ENCODE measurements at regions not wholly inside any gene's neighbourhood (a gene's known extent, or its start where the extent isn't known, plus 50 kb on each side); places are given as distances from the start of the nearest gene placed in this dataset.

GRCh38 chr13:107733276-107733675 is 482.1 kb downstream of the LIG4 start:
- H3K27ac ChIP-seq (ENCODE audit: low read length), result no peak overlapping the region
- H3K27me3 ChIP-seq (ENCODE audit: control insufficient read depth in 1 of 2, insufficient read depth in 2 of 2, low read length in 2 of 2), result no peaks in the 10 kb centered on the region
- H3K9ac ChIP-seq (ENCODE audit: low read length in 2 of 2), result no peak overlapping the region
- H3K4me3 ChIP-seq (ENCODE audit: low read length in 2 of 2), result no peak overlapping the region
- H3K9me3 ChIP-seq (ENCODE audit: control insufficient read depth in 2 of 2, low read length in 2 of 2), result no peaks in the 10 kb centered on the region
- no peaks in the 10 kb centered on the region for H3K36me3 ChIP-seq (ENCODE audit: control insufficient read depth in 2 of 2, insufficient read depth in 2 of 2, low read length in 2 of 2)
- no peaks in the 10 kb centered on the region for H3K4me1 ChIP-seq (ENCODE audit: control insufficient read depth, insufficient read depth, low read length)

- Histone ChIP-seq H3K4me1 (ENCODE audit: control insufficient read depth, insufficient read depth, low read length) (no peaks in the 10 kb centered on the region), H3K27ac (ENCODE audit: low read length) (no peak overlapping the region)
Observed at GRCh38 chr13:107730813-107731212, 484.5 kb downstream of the LIG4 start.

GRCh38 chr13:107721125-107721869 is 494.0 kb downstream of the LIG4 start:
- Histone ChIP-seq H3K4me1 (ENCODE audit: control insufficient read depth, insufficient read depth, low read length) (no peaks in the 10 kb centered on the region), H3K36me3 (ENCODE audit: control insufficient read depth in 2 of 2, insufficient read depth in 2 of 2, low read length in 2 of 2) (no peaks in the 10 kb centered on the region), H3K9me3 (ENCODE audit: control insufficient read depth in 2 of 2, low read length in 2 of 2) (no peaks in the 10 kb centered on the region), H3K27me3 (ENCODE audit: control insufficient read depth in 1 of 2, insufficient read depth in 2 of 2, low read length in 2 of 2) (no peaks in the 10 kb centered on the region), H3K4me3 (ENCODE audit: low read length in 2 of 2) (no peak overlapping the region), H3K27ac (ENCODE audit: low read length) (no peak overlapping the region), H3K9ac (ENCODE audit: low read length in 2 of 2) (no peak overlapping the region)

More at GRCh38 chr13:107730813-107731212, 484.5 kb downstream of the LIG4 start:
- Histone ChIP-seq H3K9me3 (ENCODE audit: control insufficient read depth in 2 of 2, low read length in 2 of 2) (no peaks in the 10 kb centered on the region), H3K9ac (ENCODE audit: low read length in 2 of 2) (no peak overlapping the region), H3K36me3 (ENCODE audit: control insufficient read depth in 2 of 2, insufficient read depth in 2 of 2, low read length in 2 of 2) (no peaks in the 10 kb centered on the region), H3K4me3 (ENCODE audit: low read length in 2 of 2) (no peak overlapping the region), H3K27me3 (ENCODE audit: control insufficient read depth in 1 of 2, insufficient read depth in 2 of 2, low read length in 2 of 2) (no peaks in the 10 kb centered on the region)

- Histone ChIP-seq H3K9ac (ENCODE audit: low read length in 2 of 2) (no peak overlapping the region), H3K27me3 (ENCODE audit: control insufficient read depth in 1 of 2, insufficient read depth in 2 of 2, low read length in 2 of 2) (no peaks in the 10 kb centered on the region), H3K9me3 (ENCODE audit: control insufficient read depth in 2 of 2, low read length in 2 of 2) (no peaks in the 10 kb centered on the region), H3K4me1 (ENCODE audit: control insufficient read depth, insufficient read depth, low read length) (no peaks in the 10 kb centered on the region), H3K36me3 (ENCODE audit: control insufficient read depth in 2 of 2, insufficient read depth in 2 of 2, low read length in 2 of 2) (no peaks in the 10 kb centered on the region), H3K4me3 (ENCODE audit: low read length in 2 of 2) (no peak overlapping the region), H3K27ac (ENCODE audit: low read length) (no peak overlapping the region)
Observed at GRCh38 chr13:107716741-107717140, 498.6 kb downstream of the LIG4 start.

- Histone ChIP-seq H3K4me3 (ENCODE audit: low read length in 2 of 2) (no peak overlapping the region), H3K9me3 (ENCODE audit: control insufficient read depth in 2 of 2, low read length in 2 of 2) (no peaks in the 10 kb centered on the region), H3K9ac (ENCODE audit: low read length in 2 of 2) (no peak overlapping the region), H3K27me3 (ENCODE audit: control insufficient read depth in 1 of 2, insufficient read depth in 2 of 2, low read length in 2 of 2) (no peaks in the 10 kb centered on the region), H3K36me3 (ENCODE audit: control insufficient read depth in 2 of 2, insufficient read depth in 2 of 2, low read length in 2 of 2) (no peaks in the 10 kb centered on the region), H3K4me1 (ENCODE audit: control insufficient read depth, insufficient read depth, low read length) (no peaks in the 10 kb centered on the region), H3K27ac (ENCODE audit: low read length) (no peak overlapping the region)
Observed at GRCh38 chr13:107716241-107716640, 499.1 kb downstream of the LIG4 start.

- no peak overlapping the region for H3K4me3 ChIP-seq (ENCODE audit: low read length in 2 of 2)
- no peaks in the 10 kb centered on the region for H3K4me1 ChIP-seq (ENCODE audit: control insufficient read depth, insufficient read depth, low read length)
- H3K36me3 ChIP-seq (ENCODE audit: control insufficient read depth in 2 of 2, insufficient read depth in 2 of 2, low read length in 2 of 2), result no peaks in the 10 kb centered on the region
- no peaks in the 10 kb centered on the region for H3K9me3 ChIP-seq (ENCODE audit: control insufficient read depth in 2 of 2, low read length in 2 of 2)
- H3K27me3 ChIP-seq (ENCODE audit: control insufficient read depth in 1 of 2, insufficient read depth in 2 of 2, low read length in 2 of 2), result no peaks in the 10 kb centered on the region
- H3K9ac ChIP-seq (ENCODE audit: low read length in 2 of 2), result no peak overlapping the region
- no peak overlapping the region for H3K27ac ChIP-seq (ENCODE audit: low read length)
Observed at GRCh38 chr13:107715496-107715895, 499.8 kb downstream of the LIG4 start.

- Histone ChIP-seq H3K9ac (ENCODE audit: low read length in 2 of 2) (no peak overlapping the region), H3K27me3 (ENCODE audit: control insufficient read depth in 1 of 2, insufficient read depth in 2 of 2, low read length in 2 of 2) (no peaks in the 10 kb centered on the region), H3K36me3 (ENCODE audit: control insufficient read depth in 2 of 2, insufficient read depth in 2 of 2, low read length in 2 of 2) (no peaks in the 10 kb centered on the region)
Observed at GRCh38 chr13:107713314-107713713, 502.0 kb downstream of the LIG4 start.

GRCh38 chr13:107712145-107712860 is 503.0 kb downstream of the LIG4 start:
- no peaks in the 10 kb centered on the region for H3K4me1 ChIP-seq (ENCODE audit: control insufficient read depth, insufficient read depth, low read length)
- H3K27me3 ChIP-seq (ENCODE audit: control insufficient read depth in 1 of 2, insufficient read depth in 2 of 2, low read length in 2 of 2), result no peaks in the 10 kb centered on the region
- no peaks in the 10 kb centered on the region for H3K9me3 ChIP-seq (ENCODE audit: control insufficient read depth in 2 of 2, low read length in 2 of 2)
- H3K9ac ChIP-seq (ENCODE audit: low read length in 2 of 2), result no peak overlapping the region
- H3K4me3 ChIP-seq (ENCODE audit: low read length in 2 of 2), result no peak overlapping the region
- no peaks in the 10 kb centered on the region for H3K36me3 ChIP-seq (ENCODE audit: control insufficient read depth in 2 of 2, insufficient read depth in 2 of 2, low read length in 2 of 2)
- no peak overlapping the region for H3K27ac ChIP-seq (ENCODE audit: low read length)

More at GRCh38 chr13:107713314-107713713, 502.0 kb downstream of the LIG4 start:
- no peak overlapping the region for H3K27ac ChIP-seq (ENCODE audit: low read length)
- H3K9me3 ChIP-seq (ENCODE audit: control insufficient read depth in 2 of 2, low read length in 2 of 2), result no peaks in the 10 kb centered on the region
- no peak overlapping the region for H3K4me3 ChIP-seq (ENCODE audit: low read length in 2 of 2)
- no peaks in the 10 kb centered on the region for H3K4me1 ChIP-seq (ENCODE audit: control insufficient read depth, insufficient read depth, low read length)

- Histone ChIP-seq H3K27ac (ENCODE audit: low read length) (no peak overlapping the region), H3K36me3 (ENCODE audit: control insufficient read depth in 2 of 2, insufficient read depth in 2 of 2, low read length in 2 of 2) (no peaks in the 10 kb centered on the region), H3K4me3 (ENCODE audit: low read length in 2 of 2) (no peak overlapping the region), H3K4me1 (ENCODE audit: control insufficient read depth, insufficient read depth, low read length) (no peaks in the 10 kb centered on the region), H3K9ac (ENCODE audit: low read length in 2 of 2) (no peak overlapping the region), H3K9me3 (ENCODE audit: control insufficient read depth in 2 of 2, low read length in 2 of 2) (no peaks in the 10 kb centered on the region), H3K27me3 (ENCODE audit: control insufficient read depth in 1 of 2, insufficient read depth in 2 of 2, low read length in 2 of 2) (no peaks in the 10 kb centered on the region)
Observed at GRCh38 chr13:107690181-107690580, 525.2 kb downstream of the LIG4 start.

- Histone ChIP-seq H3K9me3 (ENCODE audit: control insufficient read depth in 2 of 2, low read length in 2 of 2) (no peaks in the 10 kb centered on the region), H3K36me3 (ENCODE audit: control insufficient read depth in 2 of 2, insufficient read depth in 2 of 2, low read length in 2 of 2) (no peaks in the 10 kb centered on the region), H3K4me3 (ENCODE audit: low read length in 2 of 2) (no peak overlapping the region), H3K9ac (ENCODE audit: low read length in 2 of 2) (no peak overlapping the region), H3K4me1 (ENCODE audit: control insufficient read depth, insufficient read depth, low read length) (no peaks in the 10 kb centered on the region), H3K27me3 (ENCODE audit: control insufficient read depth in 1 of 2, insufficient read depth in 2 of 2, low read length in 2 of 2) (no peaks in the 10 kb centered on the region), H3K27ac (ENCODE audit: low read length) (no peak overlapping the region)
Observed at GRCh38 chr13:107685876-107686275, 529.5 kb downstream of the LIG4 start.

- H3K9me3 ChIP-seq (ENCODE audit: control insufficient read depth in 2 of 2, low read length in 2 of 2), result peaks cover 0 to 6% of the 10 kb centered on the region in 2 donors
- H3K36me3 ChIP-seq (ENCODE audit: control insufficient read depth in 2 of 2, insufficient read depth in 2 of 2, low read length in 2 of 2), result no peaks in the 10 kb centered on the region
- H3K27ac ChIP-seq (ENCODE audit: low read length), result no peak overlapping the region
- H3K9ac ChIP-seq (ENCODE audit: low read length in 2 of 2), result no peak overlapping the region
- no peak overlapping the region for H3K4me3 ChIP-seq (ENCODE audit: low read length in 2 of 2)
- H3K27me3 ChIP-seq (ENCODE audit: control insufficient read depth in 1 of 2, insufficient read depth in 2 of 2, low read length in 2 of 2), result no peaks in the 10 kb centered on the region
- no peaks in the 10 kb centered on the region for H3K4me1 ChIP-seq (ENCODE audit: control insufficient read depth, insufficient read depth, low read length)
Observed at GRCh38 chr13:107681600-107681999, 533.7 kb downstream of the LIG4 start.
